ENCODE measurements at regions not wholly inside any gene's neighbourhood (a gene's known extent, or its start where the extent isn't known, plus 50 kb on each side); places are given as distances from the start of the nearest gene placed in this dataset.

DNA sequence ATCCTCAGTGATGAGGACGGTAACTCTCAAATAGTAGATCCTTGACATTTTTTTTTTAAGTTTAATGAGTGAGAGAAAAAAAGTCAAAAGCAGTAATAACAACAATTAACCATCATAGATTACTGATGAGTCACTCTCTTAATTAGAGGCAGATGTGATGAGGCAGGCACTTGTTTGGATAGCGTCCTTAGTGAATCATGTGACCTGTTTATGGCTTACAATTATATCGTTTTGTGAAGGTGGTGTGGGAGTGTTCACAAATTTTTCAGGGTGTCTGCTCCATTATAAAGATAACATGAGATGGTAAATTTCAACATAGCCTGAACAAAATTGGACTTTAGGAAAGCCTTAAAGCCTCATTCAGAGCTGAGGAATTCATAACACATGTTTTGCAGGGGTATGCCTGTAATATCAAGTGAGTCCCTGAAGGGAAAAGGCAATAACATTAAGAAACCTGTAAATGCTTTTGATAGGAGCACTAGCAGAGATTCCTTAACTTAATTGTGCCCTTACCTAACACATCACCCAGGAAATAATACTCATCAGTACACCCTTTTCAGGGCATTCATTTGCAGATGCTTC lies 51.9 kb upstream of the XIAP start:
- TF ChIP-seq ELF4 (IDR thresholded peaks at IDR 0.05), result no peak
- TF ChIP-seq FOXM1 (IDR thresholded peaks at IDR 0.05; ENCODE audit: borderline replicate concordance), result no peak
- TF ChIP-seq ARNT (IDR thresholded peaks at IDR 0.05), result no peak
- TF ChIP-seq SUZ12 (IDR thresholded peaks at IDR 0.05), result no peak
